Stimulated activated naive CD8-positive, alpha-beta T cell treated with anti-CD3 and anti-CD28 coated beads, Interleukin-15, Interleukin-2, amounts not matched to agents 100 U/mL and 50 U/mL, for 24 hours (primary cell): ENCODE measurements at regions not wholly inside any gene's neighbourhood (a gene's known extent, or its start where the extent isn't known, plus 50 kb on each side); places are given as distances from the start of the nearest gene placed in this dataset.
A peak's percentile ranks its signal among the peaks of the same experiment; 100 is the strongest.
"Not testable (repeated sequence)": the region's sequence is repeated elsewhere in the genome, so short reads cannot be mapped to it uniquely, and the experiment has no call there.

Experiments
- ATAC-seq: fragments of 150-1000 bp; cut with Tn5 transposase; one replicate; pipeline ENCODE4 v1.10.0; 2021
- DNase-seq: peaks from one replicate; pipeline ENCODE4 v3.0.0; 2021

- DNase-seq: no peak
- no peak for ATAC-seq
Measured at GRCh38 chrX:46220822-46221221, 324.4 kb downstream of the ZNF674 start.

- DNase-seq: no peak
- ATAC-seq: no peak
Measured at GRCh38 chrX:46218373-46218772, 326.8 kb downstream of the ZNF674 start.

- DNase-seq (no peak), ATAC-seq (no peak)
Measured at GRCh38 chrX:46216406-46216805, 328.8 kb downstream of the ZNF674 start.

- ATAC-seq (no peak), DNase-seq (no peak)
Measured at GRCh38 chrX:46211079-46211478, 334.1 kb downstream of the ZNF674 start.

- ATAC-seq (no peak), DNase-seq (no peak)
Measured at GRCh38 chrX:46209768-46210167, 335.5 kb downstream of the ZNF674 start.

- DNase-seq (no peak), ATAC-seq (no peak)
Measured at GRCh38 chrX:46209037-46209436, 336.2 kb downstream of the ZNF674 start.

GRCh38 chrX:46208225-46208854, 336.9 kb downstream of the ZNF674 start:
- peak; percentile 61 for ATAC-seq
- DNase-seq: no peak

- no peak for DNase-seq
- ATAC-seq: peak; percentile 55
Measured at GRCh38 chrX:46204721-46205422, 340.3 kb downstream of the ZNF674 start.

- no peak for ATAC-seq
- no peak for DNase-seq
Measured at GRCh38 chrX:46202733-46203514, 342.3 kb downstream of the ZNF674 start.

- no peak for DNase-seq
- ATAC-seq: no peak
Measured at GRCh38 chrX:46200413-46200812, 344.8 kb downstream of the ZNF674 start.

- DNase-seq (no peak), ATAC-seq (no peak)
Measured at GRCh38 chrX:46198858-46199257, 346.4 kb downstream of the ZNF674 start.

GRCh38 chrX:46186811-46187106, 358.5 kb downstream of the ZNF674 start:
- ATAC-seq, DNase-seq: not testable (repeated sequence)

- ATAC-seq (no peak), DNase-seq (no peak)
Measured at GRCh38 chrX:46185923-46186810, 359.1 kb downstream of the ZNF674 start.

GRCh38 chrX:46184749-46185148, 360.5 kb downstream of the ZNF674 start:
- no peak for ATAC-seq
- no peak for DNase-seq

GRCh38 chrX:46180258-46180687, 364.9 kb downstream of the ZNF674 start:
- no peak for ATAC-seq
- peak; percentile 13 for DNase-seq

- DNase-seq (no peak), ATAC-seq (no peak)
Measured at GRCh38 chrX:46179748-46180147, 365.5 kb downstream of the ZNF674 start.

GRCh38 chrX:46178763-46179162, 366.5 kb downstream of the ZNF674 start:
- no peak for ATAC-seq
- DNase-seq: no peak

GRCh38 chrX:46173159-46173558, 372.1 kb downstream of the ZNF674 start:
- ATAC-seq: no peak
- no peak for DNase-seq

GRCh38 chrX:46171457-46171856, 373.8 kb downstream of the ZNF674 start:
- not testable (repeated sequence) for DNase-seq, ATAC-seq

- no peak for DNase-seq
- no peak for ATAC-seq
Measured at GRCh38 chrX:46169808-46170207, 375.4 kb downstream of the ZNF674 start.

- ATAC-seq (no peak), DNase-seq (no peak)
Measured at GRCh38 chrX:46168254-46168653, 377.0 kb downstream of the ZNF674 start.

GRCh38 chrX:46165866-46166265, 379.4 kb downstream of the ZNF674 start:
- DNase-seq: no peak
- no peak for ATAC-seq
